Loucy (cell line): ENCODE measurements at regions not wholly inside any gene's neighbourhood (a gene's known extent, or its start where the extent isn't known, plus 50 kb on each side); places are given as distances from the start of the nearest gene placed in this dataset.

Experiments used
- EZH2phosphoT487 ChIP-seq: fragments of 200-600 bp; IDR thresholded peaks from 2 replicates; pipeline ENCODE4 v1.6.1; 2018; ENCODE audit warnings: antibody characterized with exemption, mild to moderate bottlenecking, moderate library complexity, borderline replicate concordance
- TF ChIP-seq, protein P1 (sequence below): fragments of 200-600 bp; sonication (generic); conservative IDR thresholded peaks from 2 replicates; pipeline ENCODE4 v1.5.1; 2014; ENCODE audit warnings: mild to moderate bottlenecking, antibody characterized with exemption, low read length

DNA sequence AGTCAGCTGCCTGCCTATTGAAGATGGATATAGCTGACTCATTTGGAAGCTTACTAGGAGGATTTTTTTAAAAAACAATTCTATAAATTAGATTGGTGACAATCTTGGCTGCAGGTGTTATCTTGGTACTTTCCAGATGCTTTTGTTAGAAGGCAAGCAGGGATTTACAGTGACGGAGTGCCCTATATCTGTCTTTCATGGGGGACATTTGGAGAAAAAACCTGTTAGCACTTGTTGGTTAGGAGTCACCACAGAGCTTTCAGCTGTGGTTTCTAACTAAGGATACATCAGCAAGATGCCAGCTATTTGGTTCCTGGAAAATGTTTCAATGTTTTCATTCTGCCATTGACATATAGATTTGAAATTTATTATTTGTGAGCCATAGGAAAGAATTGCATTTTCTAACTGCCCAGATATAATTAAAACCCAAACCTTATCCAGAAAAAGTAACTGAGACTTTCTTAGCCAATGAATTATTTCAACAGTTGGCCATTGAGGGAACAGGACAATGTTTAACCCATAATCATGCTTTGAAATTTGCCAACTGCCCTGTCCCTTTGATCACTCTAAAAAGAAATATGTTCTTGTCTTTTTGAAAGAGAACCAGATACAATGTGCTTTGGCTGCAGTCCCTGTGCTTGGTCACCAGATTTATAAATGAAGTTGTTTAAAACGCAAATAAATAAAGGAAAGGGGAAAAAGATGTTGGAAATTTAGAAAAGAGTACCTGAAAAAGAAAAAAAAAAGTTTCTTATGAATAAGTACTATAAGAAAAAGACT, 761.0 kb upstream of the CXADR start:
- TF ChIP-seq, protein P1, sequence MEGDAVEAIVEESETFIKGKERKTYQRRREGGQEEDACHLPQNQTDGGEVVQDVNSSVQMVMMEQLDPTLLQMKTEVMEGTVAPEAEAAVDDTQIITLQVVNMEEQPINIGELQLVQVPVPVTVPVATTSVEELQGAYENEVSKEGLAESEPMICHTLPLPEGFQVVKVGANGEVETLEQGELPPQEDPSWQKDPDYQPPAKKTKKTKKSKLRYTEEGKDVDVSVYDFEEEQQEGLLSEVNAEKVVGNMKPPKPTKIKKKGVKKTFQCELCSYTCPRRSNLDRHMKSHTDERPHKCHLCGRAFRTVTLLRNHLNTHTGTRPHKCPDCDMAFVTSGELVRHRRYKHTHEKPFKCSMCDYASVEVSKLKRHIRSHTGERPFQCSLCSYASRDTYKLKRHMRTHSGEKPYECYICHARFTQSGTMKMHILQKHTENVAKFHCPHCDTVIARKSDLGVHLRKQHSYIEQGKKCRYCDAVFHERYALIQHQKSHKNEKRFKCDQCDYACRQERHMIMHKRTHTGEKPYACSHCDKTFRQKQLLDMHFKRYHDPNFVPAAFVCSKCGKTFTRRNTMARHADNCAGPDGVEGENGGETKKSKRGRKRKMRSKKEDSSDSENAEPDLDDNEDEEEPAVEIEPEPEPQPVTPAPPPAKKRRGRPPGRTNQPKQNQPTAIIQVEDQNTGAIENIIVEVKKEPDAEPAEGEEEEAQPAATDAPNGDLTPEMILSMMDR, result no peak
- TF ChIP-seq EZH2phosphoT487, result no peak
